Astrocyte (in vitro differentiated cells and primary cell): ENCODE measurements at regions not wholly inside any gene's neighbourhood (a gene's known extent, or its start where the extent isn't known, plus 50 kb on each side); places are given as distances from the start of the nearest gene placed in this dataset.

Experiments
- DNase-seq: peaks from one replicate; pipeline ENCODE4 v3.0.0-alpha.2; 2010; ENCODE audit warnings: low read depth
- FAIRE-seq: peaks from 2 replicates; lab custom pipeline; 2011; peaks lifted over from hg19 to GRCh38; lab: Jason Lieb, UNC
- H2AFZ ChIP-seq: 2 replicates; pipeline ENCODE4 v1.6.0; 2012; ENCODE audit warnings: low read depth, low read length, inconsistent platforms
- H3K27ac ChIP-seq: 2 replicates; pipeline ENCODE4 v1.5.1; 2011; ENCODE audit warnings: low read depth, low read length, inconsistent platforms
- H3K27me3 ChIP-seq: 2 replicates; pipeline ENCODE4 v1.6.0; 2011; ENCODE audit warnings: low read length, inconsistent platforms; ENCODE audit not compliant: insufficient read depth
- H3K36me3 ChIP-seq: 2 replicates; pipeline ENCODE4 v1.5.1; 2011; ENCODE audit warnings: low read length, inconsistent platforms; ENCODE audit not compliant: insufficient read depth
- H3K4me1 ChIP-seq: 2 replicates; pipeline ENCODE4 v1.5.1; 2011; ENCODE audit warnings: low read length, inconsistent platforms; ENCODE audit not compliant: insufficient read depth
- H3K4me2 ChIP-seq: 2 replicates; pipeline ENCODE4 v1.6.0; 2012; ENCODE audit warnings: low read length, inconsistent platforms
- H3K4me3 ChIP-seq: 2 replicates; pipeline ENCODE4 v1.5.1; 2011; ENCODE audit warnings: low read depth, mild to moderate bottlenecking, low read length, inconsistent platforms; ENCODE audit not compliant: insufficient read depth
- H3K79me2 ChIP-seq: 2 replicates; pipeline ENCODE4 v1.6.0; 2012; ENCODE audit warnings: mild to moderate bottlenecking, low read length, inconsistent platforms; ENCODE audit not compliant: insufficient read depth
- H3K9ac ChIP-seq: 2 replicates; pipeline ENCODE4 v1.6.0; 2012; ENCODE audit warnings: mild to moderate bottlenecking, low read length, inconsistent platforms
- H3K9me3 ChIP-seq: 2 replicates; pipeline ENCODE4 v1.5.1; 2012; ENCODE audit warnings: low read depth, mild to moderate bottlenecking, low read length, inconsistent platforms; ENCODE audit not compliant: insufficient read depth
- H4K20me1 ChIP-seq: 2 replicates; pipeline ENCODE4 v1.6.0; 2012; ENCODE audit warnings: low read length, inconsistent platforms; ENCODE audit not compliant: insufficient read depth
- H3K27ac Mint-ChIP-seq: one replicate; pipeline ENCODE4 v1.8.0; 2021; ENCODE audit warnings: mild to moderate bottlenecking, mixed read lengths; ENCODE audit not compliant: unreplicated experiment
- H3K27me3 Mint-ChIP-seq: one replicate; pipeline ENCODE4 v1.8.0; 2021; ENCODE audit warnings: low read depth, mixed read lengths; ENCODE audit not compliant: unreplicated experiment
- H3K36me3 Mint-ChIP-seq: one replicate; pipeline ENCODE4 v1.8.0; 2021; ENCODE audit warnings: low read depth, mixed read lengths; ENCODE audit not compliant: unreplicated experiment
- H3K4me1 Mint-ChIP-seq: one replicate; pipeline ENCODE4 v1.8.0; 2021; ENCODE audit warnings: low read depth, mixed read lengths; ENCODE audit not compliant: unreplicated experiment
- H3K4me3 Mint-ChIP-seq: one replicate; pipeline ENCODE4 v1.8.0; 2021; ENCODE audit warnings: mild to moderate bottlenecking, moderate library complexity, mixed read lengths; ENCODE audit not compliant: unreplicated experiment
- H3K9me3 Mint-ChIP-seq: one replicate; pipeline ENCODE4 v1.8.0; 2021; ENCODE audit warnings: mild to moderate bottlenecking, mixed read lengths; ENCODE audit not compliant: unreplicated experiment
- EZH2 ChIP-seq: IDR thresholded peaks from 2 replicates; pipeline ENCODE4 v1.6.1; 2012; ENCODE audit warnings: mild to moderate bottlenecking, low read length, inconsistent platforms; ENCODE audit not compliant: insufficient read depth
- TF ChIP-seq, protein P1 (sequence below): IDR thresholded peaks from 2 replicates; pipeline ENCODE4 v1.5.1; 2011; ENCODE audit warnings: low read depth, mild to moderate bottlenecking, inconsistent platforms, low read length, moderate library complexity; ENCODE audit not compliant: insufficient read depth

DNA sequence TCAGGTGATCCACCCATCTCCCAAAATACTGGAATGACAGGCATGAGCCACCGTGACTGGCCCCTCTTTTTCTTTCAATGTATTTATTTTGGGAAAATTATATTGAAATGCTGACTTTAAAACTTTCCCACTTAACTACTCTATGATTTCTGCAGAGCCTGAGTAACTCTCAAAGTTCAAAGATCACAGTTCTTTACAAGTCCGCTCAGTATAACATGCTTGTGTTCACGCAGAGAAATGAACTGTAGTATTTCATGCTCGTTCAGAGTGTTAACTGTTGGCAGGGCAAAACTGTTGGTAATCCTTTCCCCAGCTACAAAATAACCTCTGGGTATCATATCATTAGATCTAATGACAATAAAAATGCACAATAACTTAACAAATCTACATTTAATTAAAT is 50.7 kb upstream of the ADAMTS20 start:
- Histone ChIP-seq H3K9me3 (no peaks in the 10 kb centered on the region), H2AFZ (no peak overlapping the region), H3K4me3 (no peak overlapping the region), H3K27me3 (no peaks in the 10 kb centered on the region), H3K79me2 (no peaks in the 10 kb centered on the region), H3K4me1 (no peaks in the 10 kb centered on the region), H3K36me3 (no peaks in the 10 kb centered on the region), H4K20me1 (no peaks in the 10 kb centered on the region), H3K27ac (no peak overlapping the region), H3K9ac (no peak overlapping the region), H3K4me2 (no peak overlapping the region)
- Mint-ChIP-seq H3K4me1 (no peaks in the 10 kb centered on the region), H3K9me3 (no peaks in the 10 kb centered on the region), H3K36me3 (no peaks in the 10 kb centered on the region), H3K4me3 (no peak overlapping the region), H3K27ac (no peak overlapping the region), H3K27me3 (no peaks in the 10 kb centered on the region)
- TF ChIP-seq EZH2: no peak
- TF ChIP-seq, protein P1, sequence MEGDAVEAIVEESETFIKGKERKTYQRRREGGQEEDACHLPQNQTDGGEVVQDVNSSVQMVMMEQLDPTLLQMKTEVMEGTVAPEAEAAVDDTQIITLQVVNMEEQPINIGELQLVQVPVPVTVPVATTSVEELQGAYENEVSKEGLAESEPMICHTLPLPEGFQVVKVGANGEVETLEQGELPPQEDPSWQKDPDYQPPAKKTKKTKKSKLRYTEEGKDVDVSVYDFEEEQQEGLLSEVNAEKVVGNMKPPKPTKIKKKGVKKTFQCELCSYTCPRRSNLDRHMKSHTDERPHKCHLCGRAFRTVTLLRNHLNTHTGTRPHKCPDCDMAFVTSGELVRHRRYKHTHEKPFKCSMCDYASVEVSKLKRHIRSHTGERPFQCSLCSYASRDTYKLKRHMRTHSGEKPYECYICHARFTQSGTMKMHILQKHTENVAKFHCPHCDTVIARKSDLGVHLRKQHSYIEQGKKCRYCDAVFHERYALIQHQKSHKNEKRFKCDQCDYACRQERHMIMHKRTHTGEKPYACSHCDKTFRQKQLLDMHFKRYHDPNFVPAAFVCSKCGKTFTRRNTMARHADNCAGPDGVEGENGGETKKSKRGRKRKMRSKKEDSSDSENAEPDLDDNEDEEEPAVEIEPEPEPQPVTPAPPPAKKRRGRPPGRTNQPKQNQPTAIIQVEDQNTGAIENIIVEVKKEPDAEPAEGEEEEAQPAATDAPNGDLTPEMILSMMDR: no peak
- DNase-seq (no peak), FAIRE-seq (no peak)
